Osteoblast (primary cell): ENCODE measurements at regions not wholly inside any gene's neighbourhood (a gene's known extent, or its start where the extent isn't known, plus 50 kb on each side); places are given as distances from the start of the nearest gene placed in this dataset.
"Not testable (repeated sequence)": the region's sequence is repeated elsewhere in the genome, so short reads cannot be mapped to it uniquely, and the experiment has no call there.

Source experiments
- DNase-seq: peaks from one replicate; pipeline ENCODE4 v3.0.0; 2011; ENCODE audit warnings: low spot score, mixed read lengths; ENCODE audit not compliant: insufficient read length; ENCODE audit errors: missing footprints
- H2AFZ ChIP-seq: 2 replicates; pipeline ENCODE4 v1.6.0; 2011; ENCODE audit warnings: mild to moderate bottlenecking, low read length
- H3K27ac ChIP-seq: 2 replicates; pipeline ENCODE4 v1.5.1; 2011; ENCODE audit warnings: mild to moderate bottlenecking, low read depth, low read length, moderate library complexity
- H3K27me3 ChIP-seq: 2 replicates; pipeline ENCODE4 v1.6.0; 2012; ENCODE audit warnings: mild to moderate bottlenecking, control low read depth, inconsistent platforms, low read length, moderate library complexity; ENCODE audit not compliant: insufficient read depth
- H3K36me3 ChIP-seq: 2 replicates; pipeline ENCODE4 v1.5.1; 2011; ENCODE audit warnings: mild to moderate bottlenecking, low read length, control low read depth, moderate library complexity; ENCODE audit not compliant: insufficient read depth
- H3K4me1 ChIP-seq: 2 replicates; pipeline ENCODE4 v1.5.1; 2011; ENCODE audit warnings: mild to moderate bottlenecking, low read length, control low read depth, moderate library complexity; ENCODE audit not compliant: insufficient read depth
- H3K4me2 ChIP-seq: 2 replicates; pipeline ENCODE4 v1.6.0; 2011; ENCODE audit warnings: mild to moderate bottlenecking, low read length; ENCODE audit not compliant: insufficient read depth
- H3K4me3 ChIP-seq: fragments of 200-600 bp; sonication (generic); 3 replicates; pipeline ENCODE4 v1.5.1; 2012; ENCODE audit warnings: mild to moderate bottlenecking, low read length, inconsistent platforms; ENCODE audit not compliant: insufficient read depth
- H3K79me2 ChIP-seq: 2 replicates; pipeline ENCODE4 v1.6.0; 2012; ENCODE audit warnings: mild to moderate bottlenecking, low read length, control low read depth, inconsistent platforms; ENCODE audit not compliant: insufficient read depth
- H3K9me3 ChIP-seq: 2 replicates; pipeline ENCODE4 v1.5.1; 2011; ENCODE audit warnings: low read depth, low read length, control low read depth
- H4K20me1 ChIP-seq: 2 replicates; pipeline ENCODE4 v1.6.0; 2012; ENCODE audit warnings: mild to moderate bottlenecking, low read length, control low read depth; ENCODE audit not compliant: insufficient read depth
- TF ChIP-seq, protein P1 (sequence below): IDR thresholded peaks from 2 replicates; pipeline ENCODE4 v1.5.1; 2011; ENCODE audit warnings: mild to moderate bottlenecking, low read depth, low read length, moderate library complexity; ENCODE audit errors: extremely low read depth

DNA sequence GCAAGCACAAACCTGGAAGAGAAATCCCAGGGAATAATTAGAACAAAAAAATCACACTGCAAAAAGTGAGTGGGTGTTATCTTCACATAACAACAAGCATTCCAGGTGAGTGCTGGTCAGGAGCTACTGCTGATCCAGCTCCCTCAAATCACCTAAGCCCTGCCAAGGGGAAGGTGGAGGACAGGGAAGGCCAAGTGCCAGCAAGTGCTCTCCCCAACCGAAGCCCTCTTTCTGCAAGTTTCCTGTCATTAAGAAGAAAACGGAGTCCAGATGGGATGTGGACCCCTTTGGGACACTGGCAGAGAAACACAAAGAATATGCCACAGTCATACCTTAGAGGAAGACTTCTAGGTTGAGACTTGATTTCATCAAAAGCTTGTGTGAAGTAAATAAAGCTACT, 933.0 kb upstream of the ZNF722 start:
- H4K20me1 ChIP-seq, result no peaks in the 10 kb centered on the region
- H2AFZ ChIP-seq, result no peak overlapping the region
- H3K27me3 ChIP-seq, result no peaks in the 10 kb centered on the region
- no peaks in the 10 kb centered on the region for H3K9me3 ChIP-seq
- DNase-seq, result no peak
- H3K4me2 ChIP-seq, result no peak overlapping the region
- H3K36me3 ChIP-seq, result no peaks in the 10 kb centered on the region
- H3K4me1 ChIP-seq, result no peaks in the 10 kb centered on the region
- H3K27ac ChIP-seq, result no peak overlapping the region
- TF ChIP-seq, protein P1, sequence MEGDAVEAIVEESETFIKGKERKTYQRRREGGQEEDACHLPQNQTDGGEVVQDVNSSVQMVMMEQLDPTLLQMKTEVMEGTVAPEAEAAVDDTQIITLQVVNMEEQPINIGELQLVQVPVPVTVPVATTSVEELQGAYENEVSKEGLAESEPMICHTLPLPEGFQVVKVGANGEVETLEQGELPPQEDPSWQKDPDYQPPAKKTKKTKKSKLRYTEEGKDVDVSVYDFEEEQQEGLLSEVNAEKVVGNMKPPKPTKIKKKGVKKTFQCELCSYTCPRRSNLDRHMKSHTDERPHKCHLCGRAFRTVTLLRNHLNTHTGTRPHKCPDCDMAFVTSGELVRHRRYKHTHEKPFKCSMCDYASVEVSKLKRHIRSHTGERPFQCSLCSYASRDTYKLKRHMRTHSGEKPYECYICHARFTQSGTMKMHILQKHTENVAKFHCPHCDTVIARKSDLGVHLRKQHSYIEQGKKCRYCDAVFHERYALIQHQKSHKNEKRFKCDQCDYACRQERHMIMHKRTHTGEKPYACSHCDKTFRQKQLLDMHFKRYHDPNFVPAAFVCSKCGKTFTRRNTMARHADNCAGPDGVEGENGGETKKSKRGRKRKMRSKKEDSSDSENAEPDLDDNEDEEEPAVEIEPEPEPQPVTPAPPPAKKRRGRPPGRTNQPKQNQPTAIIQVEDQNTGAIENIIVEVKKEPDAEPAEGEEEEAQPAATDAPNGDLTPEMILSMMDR, result no peak
- H3K4me3 ChIP-seq, result no peak overlapping the region
- H3K79me2 ChIP-seq, result no peaks in the 10 kb centered on the region

DNA sequence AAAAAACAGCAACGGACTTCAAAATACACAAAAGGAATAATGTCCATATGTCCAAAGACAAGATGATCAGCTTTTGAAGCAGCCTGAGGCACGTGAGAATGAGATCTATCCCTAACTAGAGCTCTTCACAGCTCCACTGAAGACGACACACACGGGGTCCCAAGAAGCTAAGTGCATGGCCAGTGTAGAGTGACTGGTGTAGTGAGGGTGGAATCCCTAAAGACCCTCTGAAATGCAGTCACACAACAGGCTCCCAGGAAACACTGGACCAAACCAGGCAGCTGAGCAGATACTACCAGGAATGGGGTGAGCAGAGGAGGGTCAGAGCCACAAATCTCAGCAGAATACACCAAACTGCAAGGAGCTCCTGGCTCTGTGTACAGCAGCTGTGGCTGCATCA, 932.4 kb upstream of the ZNF722 start:
- not testable (repeated sequence) for H3K4me1 ChIP-seq, H3K4me3 ChIP-seq, H3K9me3 ChIP-seq, DNase-seq, H4K20me1 ChIP-seq, H3K79me2 ChIP-seq, H3K27me3 ChIP-seq, H2AFZ ChIP-seq, H3K27ac ChIP-seq, H3K4me2 ChIP-seq, H3K36me3 ChIP-seq

DNA sequence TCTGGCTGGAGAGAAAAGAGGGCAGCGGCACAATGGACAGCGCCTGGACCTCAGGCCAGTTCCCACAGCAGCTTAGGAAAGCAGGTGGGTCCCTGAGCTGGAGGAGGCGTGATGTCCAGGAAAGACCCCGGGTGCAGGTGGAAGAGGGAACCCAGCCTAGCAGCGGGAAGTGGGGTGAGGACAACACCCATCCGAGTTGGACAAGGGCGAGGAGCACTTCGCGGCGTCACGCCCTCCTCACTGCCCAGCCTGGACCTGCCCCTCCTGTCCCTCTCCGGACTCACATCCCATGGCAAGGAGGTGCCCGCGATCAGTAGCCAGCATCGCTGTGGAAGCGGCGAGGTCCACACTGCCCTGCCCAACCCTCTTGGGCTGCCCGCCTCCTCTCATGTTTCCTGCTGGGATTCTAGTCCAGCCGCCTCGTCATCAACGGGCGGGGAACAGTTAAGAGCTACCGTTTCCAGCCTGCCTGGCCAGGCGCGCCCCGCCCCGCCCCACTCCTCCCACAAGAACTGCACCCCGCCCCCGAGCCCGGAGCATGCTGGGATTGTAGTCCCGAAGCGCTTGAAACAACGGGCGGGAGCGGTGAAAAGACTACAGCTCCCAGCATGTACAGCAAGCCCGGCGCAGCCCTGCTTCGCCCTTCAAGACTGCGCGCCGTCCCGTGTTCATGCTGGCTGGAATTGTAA, 930.6 kb upstream of the ZNF722 start:
- H3K79me2 ChIP-seq, result no peaks in the 10 kb centered on the region
- H3K27me3 ChIP-seq, result no peaks in the 10 kb centered on the region
- no peak overlapping the region for H3K27ac ChIP-seq
- no peaks in the 10 kb centered on the region for H3K4me1 ChIP-seq
- no peaks in the 10 kb centered on the region for H3K9me3 ChIP-seq
- no peak overlapping the region for H3K4me2 ChIP-seq
- no peaks in the 10 kb centered on the region for H4K20me1 ChIP-seq
- DNase-seq, result no peak
- TF ChIP-seq, protein P1, result no peak
- no peak overlapping the region for H3K4me3 ChIP-seq
- H2AFZ ChIP-seq, result no peak overlapping the region
- no peaks in the 10 kb centered on the region for H3K36me3 ChIP-seq

DNA sequence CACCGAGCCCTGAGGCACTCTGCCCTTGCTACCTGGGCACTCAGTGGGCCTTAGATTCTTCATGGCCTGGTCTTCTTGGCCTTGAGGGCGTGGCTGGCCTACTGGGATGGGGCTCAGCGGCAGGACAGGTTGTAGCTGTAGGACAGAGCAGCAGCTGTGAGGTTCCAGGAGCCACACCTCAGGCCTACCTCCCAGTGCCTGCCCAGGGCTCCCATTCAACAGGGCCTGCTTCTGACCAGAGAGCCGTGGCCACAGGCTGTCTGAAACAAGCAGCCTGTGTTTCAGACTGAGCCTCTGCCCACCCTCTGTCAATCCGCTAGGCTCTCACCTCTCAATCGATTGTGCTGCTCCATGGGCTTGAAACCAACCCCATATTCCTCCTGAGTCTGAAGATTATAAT, 928.0 kb upstream of the ZNF722 start:
- Histone ChIP-seq H3K9me3 (no peaks in the 10 kb centered on the region), H3K27me3 (no peaks in the 10 kb centered on the region), H3K79me2 (no peaks in the 10 kb centered on the region), H3K27ac (no peak overlapping the region), H4K20me1 (no peaks in the 10 kb centered on the region), H3K4me1 (no peaks in the 10 kb centered on the region), H3K4me2 (no peak overlapping the region), H2AFZ (no peak overlapping the region), H3K36me3 (no peaks in the 10 kb centered on the region), H3K4me3 (no peak overlapping the region)
- no peak for DNase-seq
- TF ChIP-seq, protein P1, result no peak
